GM19463 (cell line): ENCODE measurements at regions not wholly inside any gene's neighbourhood (a gene's known extent, or its start where the extent isn't known, plus 50 kb on each side); places are given as distances from the start of the nearest gene placed in this dataset.
"Not testable (repeated sequence)": the region's sequence is repeated elsewhere in the genome, so short reads cannot be mapped to it uniquely, and the experiment has no call there.

Experiments used
- ATAC-seq: cut with Tn5 transposase; IDR thresholded peaks from one replicate; pipeline ENCODE4 v1.9.1; 2021; ENCODE audit warnings: mild to moderate bottlenecking, moderate library complexity; ENCODE audit not compliant: unreplicated experiment

DNA sequence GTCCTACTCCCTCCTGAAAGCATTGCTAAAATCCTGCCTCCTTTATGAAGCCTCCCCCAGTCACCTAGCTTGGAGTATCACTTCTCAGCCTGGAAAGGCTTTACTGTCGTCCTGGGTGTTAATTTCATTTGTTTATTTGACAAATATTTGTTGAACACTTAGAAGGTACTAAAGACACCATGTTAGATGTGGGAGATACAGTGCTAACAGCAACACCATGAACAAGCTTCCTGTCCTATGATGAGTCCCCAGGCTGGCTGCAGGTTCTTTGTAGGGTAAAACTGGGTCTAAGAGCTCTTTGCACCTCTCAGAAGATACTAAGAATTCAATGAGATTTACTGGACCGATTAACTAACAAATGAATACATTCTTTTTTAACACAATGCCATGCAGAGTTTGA, 109.2 kb upstream of the TMEM170B start:
- ATAC-seq: peak; percentile 31

DNA sequence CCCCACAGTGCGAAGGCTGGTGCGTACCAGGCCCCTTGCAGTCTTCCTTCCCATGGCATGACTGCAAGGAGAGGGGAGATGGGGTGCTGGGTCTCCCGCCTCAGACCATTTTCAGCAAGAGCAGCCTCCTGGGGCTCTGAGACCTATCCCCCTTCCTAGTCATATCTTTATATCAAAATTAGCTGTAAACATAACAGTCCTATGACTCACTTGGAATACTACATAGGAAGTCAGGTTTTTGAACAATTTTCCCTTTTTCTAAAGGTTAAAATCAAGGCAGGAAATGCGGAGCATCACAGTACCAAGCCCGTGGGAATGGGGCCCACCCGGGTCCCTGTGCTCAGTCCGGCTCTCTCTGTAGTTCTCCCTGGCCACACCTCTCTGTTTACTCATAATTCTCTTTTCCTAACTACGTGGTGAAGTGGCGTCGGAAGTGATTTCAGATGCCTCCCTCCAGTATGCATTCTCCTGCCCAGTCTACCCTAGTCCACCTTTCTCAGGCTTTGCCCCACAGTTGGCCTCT, 109.8 kb upstream of the TMEM170B start:
- no peak for ATAC-seq

GRCh38 chr6:11427091-11427722, 110.3 kb upstream of the TMEM170B start:
- no peak for ATAC-seq

- no peak for ATAC-seq
Measured at GRCh38 chr6:11426571-11426970, 111.0 kb upstream of the TMEM170B start.

- ATAC-seq: no peak
Measured at GRCh38 chr6:11425876-11426275, 111.7 kb upstream of the TMEM170B start.

DNA sequence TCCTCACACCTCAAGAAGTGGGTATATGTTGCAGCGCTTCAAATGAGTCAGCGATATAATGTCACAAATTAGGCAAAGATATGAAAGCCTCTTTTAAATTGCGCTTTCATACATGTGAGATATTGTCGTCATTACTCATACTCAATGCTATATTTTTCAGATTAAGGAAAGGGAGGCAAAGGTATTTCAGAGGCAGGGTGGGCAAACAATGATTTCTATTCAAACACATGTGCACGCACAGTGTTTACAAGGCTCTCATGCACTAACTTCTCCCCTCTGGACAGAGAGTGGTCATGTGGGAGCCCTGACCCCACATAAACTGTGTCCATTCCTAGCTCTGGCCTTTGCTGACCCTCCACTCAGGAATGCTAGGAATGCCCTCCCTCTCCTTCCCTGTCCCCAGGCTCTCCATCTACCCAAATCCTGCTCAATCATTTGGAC, 112.1 kb upstream of the TMEM170B start:
- no peak for ATAC-seq

DNA sequence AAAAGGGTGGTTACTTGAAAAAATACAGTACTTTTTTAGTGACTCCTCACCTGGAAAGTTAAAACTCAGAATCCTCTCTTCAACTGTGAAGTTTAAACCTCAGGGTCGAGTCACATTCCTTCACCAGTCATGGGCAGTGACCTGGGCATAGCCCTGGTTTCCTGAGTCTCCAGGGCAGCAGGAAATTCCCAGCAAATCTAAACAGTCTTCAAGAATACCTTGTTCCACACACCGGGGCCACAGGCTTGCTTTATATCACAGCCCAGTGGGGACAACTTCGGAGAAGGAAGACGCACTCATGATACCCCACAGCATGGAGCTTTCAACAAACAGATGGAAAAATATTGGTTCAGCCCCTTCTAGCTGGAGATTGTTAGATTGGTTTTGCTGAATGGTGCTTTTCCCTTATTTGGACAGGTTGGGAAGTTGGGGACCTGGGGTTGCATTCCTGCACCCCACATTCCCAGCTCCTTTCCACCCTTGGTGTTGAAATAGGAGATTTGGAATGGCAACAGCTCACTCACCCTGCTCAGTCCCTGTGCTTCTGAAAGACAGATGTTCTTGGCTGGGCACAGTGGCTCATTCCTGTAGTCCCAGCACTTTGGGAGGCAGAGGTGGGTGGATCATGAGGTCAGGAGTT, 113.0 kb upstream of the TMEM170B start:
- ATAC-seq: no peak

DNA sequence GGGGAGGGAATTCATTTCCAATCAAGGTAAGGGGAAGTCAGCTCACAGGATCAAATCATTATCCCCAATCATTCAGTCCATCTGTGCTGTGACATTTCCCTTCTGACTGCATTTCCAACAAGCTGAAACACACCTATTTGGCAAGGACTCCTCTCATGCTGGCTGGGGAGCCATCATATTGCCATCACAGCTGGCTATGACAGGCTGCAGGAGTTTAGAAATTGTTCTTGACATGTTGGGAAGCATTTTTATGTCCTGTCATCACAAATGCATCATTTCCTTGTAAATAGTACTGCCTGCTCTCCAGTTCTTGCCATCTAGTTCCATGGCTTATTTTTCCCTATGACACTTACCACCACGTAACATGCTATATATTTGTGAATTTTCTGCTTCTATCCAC, 113.9 kb upstream of the TMEM170B start:
- no peak for ATAC-seq

DNA sequence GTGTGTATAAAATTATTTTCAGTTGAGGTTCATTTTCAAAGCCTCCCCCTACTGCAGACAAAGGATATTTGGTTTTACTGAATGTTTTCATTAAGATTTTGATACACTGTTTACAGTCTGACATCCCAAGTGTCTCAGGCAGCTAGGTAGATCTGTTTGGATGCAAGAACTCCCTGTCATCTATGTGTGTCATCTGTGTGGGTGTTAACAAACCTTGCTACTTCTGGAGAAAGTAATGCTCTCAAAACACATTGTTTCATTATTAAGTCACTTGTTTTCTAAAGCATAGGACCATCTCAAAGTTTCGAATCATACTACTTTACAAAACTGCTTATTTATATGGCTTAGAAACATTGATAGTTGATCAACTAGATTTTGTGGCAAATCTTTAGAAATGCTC, 114.5 kb upstream of the TMEM170B start:
- no peak for ATAC-seq

- ATAC-seq: no peak
Measured at GRCh38 chr6:11419763-11420453, 117.6 kb upstream of the TMEM170B start.

- ATAC-seq: no peak
Measured at GRCh38 chr6:11418290-11418905, 119.2 kb upstream of the TMEM170B start.

DNA sequence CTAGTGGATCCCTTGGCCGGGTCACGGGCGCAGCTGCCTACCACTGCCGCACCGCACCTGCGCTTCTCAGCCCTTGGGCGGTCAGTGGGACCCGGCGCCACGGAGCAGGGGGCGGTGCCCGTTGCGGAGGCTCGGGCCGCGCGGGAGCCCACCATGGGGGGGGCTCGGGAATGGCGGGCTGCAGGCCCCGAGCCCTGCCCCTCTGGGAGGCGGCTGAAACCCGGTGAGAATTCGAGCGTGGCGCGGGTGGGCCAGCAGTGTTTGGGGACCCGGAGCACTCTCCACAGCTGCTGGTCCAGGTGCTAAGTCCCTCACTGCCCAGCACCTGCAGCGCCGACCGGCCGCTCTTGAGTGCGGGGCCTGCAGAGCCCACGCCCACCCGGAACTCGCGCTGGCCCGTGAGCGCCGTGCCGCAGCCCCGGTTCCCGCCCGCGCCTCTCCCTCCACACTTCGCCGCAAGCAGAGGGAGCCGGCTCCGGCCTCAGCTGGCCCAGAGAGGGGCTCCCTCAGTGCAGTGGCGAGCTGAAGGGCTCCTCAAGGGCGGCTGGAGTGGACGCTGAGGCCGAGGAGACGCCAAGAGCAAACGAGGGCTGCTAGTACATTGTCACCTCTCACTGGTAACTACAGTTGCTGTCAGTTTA, 120.5 kb upstream of the TMEM170B start:
- no peak for ATAC-seq

- ATAC-seq: not testable (repeated sequence)
Measured at GRCh38 chr6:11416099-11416935, 121.2 kb upstream of the TMEM170B start.

- no peak for ATAC-seq
Measured at GRCh38 chr6:11415557-11415956, 122.0 kb upstream of the TMEM170B start.

DNA sequence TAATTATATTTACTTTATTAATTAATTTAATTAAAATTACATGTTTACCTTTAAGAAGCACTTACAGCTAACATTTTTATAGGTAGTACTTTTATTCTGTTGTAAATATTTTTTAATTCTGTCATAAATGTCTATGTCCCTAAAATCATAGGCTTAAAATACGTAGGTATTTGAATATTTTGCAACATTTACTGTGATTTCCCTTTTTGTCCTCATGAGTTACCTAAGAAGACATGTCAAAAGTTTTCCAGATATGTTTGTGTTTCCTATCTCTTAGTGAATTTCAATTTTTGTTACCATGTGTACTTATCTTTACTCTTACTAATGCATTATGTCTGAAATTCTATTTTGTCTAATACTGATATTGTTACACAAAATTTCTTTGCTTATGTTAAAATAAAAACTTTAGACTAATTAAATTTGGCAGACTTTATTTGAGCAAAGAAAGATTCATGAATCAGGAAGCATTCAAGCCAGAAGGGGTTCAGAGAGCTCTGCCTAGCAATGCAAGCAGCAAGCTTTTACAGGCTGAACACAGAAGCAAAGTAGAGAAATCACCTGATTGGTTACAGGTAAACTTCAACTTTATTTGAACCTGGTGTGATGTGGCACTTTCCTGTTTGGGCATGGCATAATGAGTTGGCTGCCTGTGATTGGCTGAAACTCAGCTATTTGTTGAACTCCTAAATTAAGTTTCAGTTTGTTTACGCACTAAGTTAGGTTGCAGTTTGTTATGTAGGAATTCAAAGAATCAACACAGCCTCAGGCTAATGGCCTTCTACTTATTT, 123.2 kb upstream of the TMEM170B start:
- no peak for ATAC-seq

DNA sequence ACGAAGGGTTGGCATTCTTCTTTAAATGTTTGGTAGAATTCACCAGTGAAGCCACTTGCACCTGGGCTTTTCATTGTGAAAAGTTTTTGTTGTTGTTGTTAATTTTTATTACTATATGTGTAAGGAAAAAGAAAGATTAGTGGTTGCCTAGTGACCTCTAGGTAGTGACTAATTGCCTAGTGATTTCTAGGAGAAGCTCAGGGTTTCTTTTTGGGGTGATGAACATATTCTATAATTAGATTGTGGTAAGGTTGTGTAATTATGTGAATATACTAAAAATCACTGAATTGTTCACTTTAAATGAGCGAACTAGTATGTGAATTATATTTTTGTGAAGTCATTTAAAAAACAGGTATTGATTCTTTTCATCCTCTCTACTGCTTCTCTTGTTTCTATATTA, 123.8 kb upstream of the TMEM170B start:
- ATAC-seq: no peak

- no peak for ATAC-seq
Measured at GRCh38 chr6:11413117-11413687, 124.3 kb upstream of the TMEM170B start.

DNA sequence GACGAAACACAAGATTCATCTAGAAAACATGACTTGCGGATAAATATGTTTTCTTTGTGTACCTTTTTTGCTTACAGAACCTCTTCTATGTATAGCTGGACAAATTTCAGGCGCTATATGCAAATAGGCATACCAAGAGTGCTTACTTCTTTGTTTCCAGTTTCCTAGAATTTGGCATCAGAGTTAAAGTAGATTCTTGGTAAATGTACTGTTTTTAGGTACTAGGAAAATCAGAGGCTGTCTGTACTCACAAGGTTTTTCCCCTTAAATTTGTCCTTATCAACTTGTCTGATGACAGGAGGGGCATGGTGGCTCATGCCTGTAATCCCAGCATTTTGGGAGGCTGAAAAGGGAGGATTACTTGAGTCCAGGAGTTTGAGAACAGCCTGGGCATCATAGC, 124.9 kb upstream of the TMEM170B start:
- no peak for ATAC-seq

DNA sequence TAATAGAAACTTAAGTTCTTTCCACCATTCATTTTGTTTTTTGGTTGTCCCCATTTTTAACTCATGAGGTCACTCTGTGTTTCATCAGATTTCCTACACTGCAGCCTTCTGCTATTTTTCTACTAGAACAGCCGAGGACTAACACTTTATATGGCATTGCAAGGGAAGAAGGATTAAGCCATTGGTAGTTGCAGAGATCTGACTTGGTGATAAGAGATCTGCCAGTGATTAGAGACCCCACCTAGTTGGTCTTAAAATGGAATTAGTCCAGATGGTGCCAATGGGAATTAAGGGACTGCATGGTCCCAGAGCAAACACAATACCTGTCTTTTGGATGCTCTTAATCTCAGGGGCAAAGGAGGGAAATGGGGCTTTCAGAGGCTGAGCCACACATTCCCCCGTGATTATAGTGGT, 125.5 kb upstream of the TMEM170B start:
- no peak for ATAC-seq
